Activated T-cell treated with anti-CD3 and anti-CD28 coated beads, Interleukin-2, amount 50 U/mL, for 72 hours (primary cell): ENCODE measurements at regions not wholly inside any gene's neighbourhood (a gene's known extent, or its start where the extent isn't known, plus 50 kb on each side); places are given as distances from the start of the nearest gene placed in this dataset.
"Not testable (repeated sequence)": the region's sequence is repeated elsewhere in the genome, so short reads cannot be mapped to it uniquely, and the experiment has no call there.

Experiments used
- ATAC-seq, 2 donors: fragments of 150-1000 bp; cut with Tn5 transposase; replicated peaks in 1 of 2; 2 replicates each; pipeline ENCODE4 v1.10.0; 2021; ENCODE audit warnings: moderate library complexity in 2 of 2, mild to moderate bottlenecking in 1 of 2
- DNase-seq, 2 donors: peaks; one replicate each; pipeline ENCODE4 v3.0.0; 2021 to 2022; ENCODE audit warnings: mixed read lengths in 1 of 2
- H3K27ac Mint-ChIP-seq: one replicate; pipeline ENCODE4 v1.8.0; 2022; ENCODE audit warnings: mild to moderate bottlenecking, moderate library complexity, mixed read lengths
- H3K27me3 Mint-ChIP-seq: one replicate; pipeline ENCODE4 v1.8.0; 2022; ENCODE audit warnings: low read depth, mixed read lengths
- H3K36me3 Mint-ChIP-seq, 2 donors: one replicate each; pipeline ENCODE4 v1.8.0; 2022; ENCODE audit warnings: mixed read lengths in 2 of 2, mild to moderate bottlenecking in 1 of 2; ENCODE audit not compliant: insufficient read depth in 2 of 2
- H3K4me1 Mint-ChIP-seq: one replicate; pipeline ENCODE4 v1.8.0; 2022; ENCODE audit warnings: low read depth, mixed read lengths
- H3K4me3 Mint-ChIP-seq, 2 donors: one replicate each; pipeline ENCODE4 v1.8.0; 2022; ENCODE audit warnings: mild to moderate bottlenecking in 2 of 2, mixed read lengths in 2 of 2, moderate library complexity in 2 of 2
- H3K9me3 Mint-ChIP-seq, 2 donors: one replicate each; pipeline ENCODE4 v1.8.0; 2022; ENCODE audit warnings: mixed read lengths in 2 of 2

- Mint-ChIP-seq H3K9me3 (no peaks in the 10 kb centered on the region), H3K36me3 (no peaks in the 10 kb centered on the region), H3K27me3 (peaks cover 7% of the 10 kb centered on the region), H3K4me3 (no peak overlapping the region), H3K4me1 (no peaks in the 10 kb centered on the region), H3K27ac (no peak overlapping the region)
- DNase-seq, result no peak
- no peak for ATAC-seq
Measured at GRCh38 chr5:62762503-62762902, 183.9 kb downstream of the LRRC70 start.

GRCh38 chr5:62757686-62758085 is 179.1 kb downstream of the LRRC70 start:
- H3K9me3 Mint-ChIP-seq, H3K4me1 Mint-ChIP-seq, H3K27me3 Mint-ChIP-seq, ATAC-seq, DNase-seq, H3K27ac Mint-ChIP-seq, H3K36me3 Mint-ChIP-seq, H3K4me3 Mint-ChIP-seq: not testable (repeated sequence)

- H3K36me3 Mint-ChIP-seq, H3K9me3 Mint-ChIP-seq, H3K27ac Mint-ChIP-seq, DNase-seq, H3K27me3 Mint-ChIP-seq, H3K4me1 Mint-ChIP-seq, H3K4me3 Mint-ChIP-seq, ATAC-seq: not testable (repeated sequence)
Measured at GRCh38 chr5:62752998-62753367, 174.4 kb downstream of the LRRC70 start.

GRCh38 chr5:62752056-62752997 is 173.7 kb downstream of the LRRC70 start:
- not testable (repeated sequence) for H3K4me3 Mint-ChIP-seq, H3K36me3 Mint-ChIP-seq, H3K4me1 Mint-ChIP-seq, H3K9me3 Mint-ChIP-seq, H3K27ac Mint-ChIP-seq, DNase-seq, H3K27me3 Mint-ChIP-seq, ATAC-seq

- no peaks in the 10 kb centered on the region for H3K9me3 Mint-ChIP-seq
- H3K27me3 Mint-ChIP-seq, result peaks cover 12% of the 10 kb centered on the region
- no peaks in the 10 kb centered on the region for H3K36me3 Mint-ChIP-seq
- no peak overlapping the region for H3K27ac Mint-ChIP-seq
- DNase-seq (no peak), ATAC-seq (no peak)
- H3K4me3 Mint-ChIP-seq, result no peak overlapping the region
- H3K4me1 Mint-ChIP-seq, result no peaks in the 10 kb centered on the region
Measured at GRCh38 chr5:62742207-62742606, 163.6 kb downstream of the LRRC70 start.

GRCh38 chr5:62741761-62742160 is 163.1 kb downstream of the LRRC70 start:
- H3K27ac Mint-ChIP-seq, result no peak overlapping the region
- peaks cover 16% of the 10 kb centered on the region for H3K27me3 Mint-ChIP-seq
- H3K9me3 Mint-ChIP-seq, result no peaks in the 10 kb centered on the region
- H3K36me3 Mint-ChIP-seq, result no peaks in the 10 kb centered on the region
- ATAC-seq, result no peak
- H3K4me3 Mint-ChIP-seq, result no peak overlapping the region
- DNase-seq, result no peak
- H3K4me1 Mint-ChIP-seq, result no peaks in the 10 kb centered on the region

- Mint-ChIP-seq H3K9me3 (peaks cover 0 to 1% of the 10 kb centered on the region in 2 donors), H3K27ac (no peak overlapping the region), H3K4me3 (no peak overlapping the region), H3K4me1 (no peaks in the 10 kb centered on the region), H3K36me3 (no peaks in the 10 kb centered on the region), H3K27me3 (peaks cover 19% of the 10 kb centered on the region)
- no peak for DNase-seq
- no peak for ATAC-seq
Measured at GRCh38 chr5:62737766-62738165, 159.1 kb downstream of the LRRC70 start.

GRCh38 chr5:62732677-62733121 is 154.1 kb downstream of the LRRC70 start:
- Mint-ChIP-seq H3K9me3 (peaks cover 0 to 1% of the 10 kb centered on the region in 2 donors), H3K27ac (no peak overlapping the region), H3K4me3 (no peak overlapping the region), H3K4me1 (no peaks in the 10 kb centered on the region), H3K36me3 (no peaks in the 10 kb centered on the region), H3K27me3 (peaks cover 13% of the 10 kb centered on the region)
- ATAC-seq (no peak), DNase-seq (no peak)

GRCh38 chr5:62731022-62731421 is 152.4 kb downstream of the LRRC70 start:
- H3K4me1 Mint-ChIP-seq, result no peaks in the 10 kb centered on the region
- H3K4me3 Mint-ChIP-seq, result no peak overlapping the region
- ATAC-seq, result peak in 1 of 2 donors; percentile 65
- no peak for DNase-seq
- H3K9me3 Mint-ChIP-seq, result peaks cover 0 to 1% of the 10 kb centered on the region in 2 donors
- no peaks in the 10 kb centered on the region for H3K36me3 Mint-ChIP-seq
- H3K27me3 Mint-ChIP-seq, result no peaks in the 10 kb centered on the region
- H3K27ac Mint-ChIP-seq, result no peak overlapping the region

- DNase-seq (no peak), ATAC-seq (no peak)
- Mint-ChIP-seq H3K27me3 (no peaks in the 10 kb centered on the region), H3K4me3 (no peak overlapping the region), H3K27ac (no peak overlapping the region), H3K9me3 (no peaks in the 10 kb centered on the region), H3K36me3 (no peaks in the 10 kb centered on the region), H3K4me1 (no peaks in the 10 kb centered on the region)
Measured at GRCh38 chr5:62729675-62730074, 151.1 kb downstream of the LRRC70 start.

GRCh38 chr5:62727861-62728260 is 149.2 kb downstream of the LRRC70 start:
- Mint-ChIP-seq H3K27ac (no peak overlapping the region), H3K4me1 (no peaks in the 10 kb centered on the region), H3K4me3 (no peak overlapping the region), H3K27me3 (no peaks in the 10 kb centered on the region), H3K9me3 (no peaks in the 10 kb centered on the region), H3K36me3 (no peaks in the 10 kb centered on the region)
- DNase-seq, result no peak
- no peak for ATAC-seq

- Mint-ChIP-seq H3K4me3 (no peak overlapping the region), H3K27ac (no peak overlapping the region), H3K4me1 (no peaks in the 10 kb centered on the region), H3K36me3 (no peaks in the 10 kb centered on the region), H3K9me3 (no peaks in the 10 kb centered on the region), H3K27me3 (peaks cover 6% of the 10 kb centered on the region)
- ATAC-seq (no peak), DNase-seq (no peak)
Measured at GRCh38 chr5:62727184-62727583, 148.6 kb downstream of the LRRC70 start.

GRCh38 chr5:62722360-62722759 is 143.7 kb downstream of the LRRC70 start:
- Mint-ChIP-seq H3K36me3 (no peaks in the 10 kb centered on the region), H3K4me3 (no peak overlapping the region), H3K9me3 (no peaks in the 10 kb centered on the region), H3K4me1 (no peaks in the 10 kb centered on the region), H3K27ac (no peak overlapping the region), H3K27me3 (peaks cover 17% of the 10 kb centered on the region)
- ATAC-seq, result no peak
- DNase-seq, result no peak

GRCh38 chr5:62720031-62720441 is 141.4 kb downstream of the LRRC70 start:
- peaks cover 21% of the 10 kb centered on the region for H3K27me3 Mint-ChIP-seq
- H3K4me1 Mint-ChIP-seq, result no peaks in the 10 kb centered on the region
- peak in 1 of 2 donors; percentile 7 for DNase-seq
- H3K36me3 Mint-ChIP-seq, result no peaks in the 10 kb centered on the region
- H3K4me3 Mint-ChIP-seq, result no peak overlapping the region
- no peaks in the 10 kb centered on the region for H3K9me3 Mint-ChIP-seq
- ATAC-seq, result peak; percentile 45 to 53
- H3K27ac Mint-ChIP-seq, result no peak overlapping the region
